ENCODE measurements at regions not wholly inside any gene's neighbourhood (a gene's known extent, or its start where the extent isn't known, plus 50 kb on each side); places are given as distances from the start of the nearest gene placed in this dataset.

GRCh38 chr2:58557176-58557575, 316.1 kb upstream of the FANCL start:
- TF ChIP-seq ZNF70 (CRISPR knock-in tag; IDR thresholded peaks at IDR 0.05) = no peak
- no peak for TF ChIP-seq TSHZ2 (CRISPR knock-in tag; IDR thresholded peaks at IDR 0.05)
- no peak for TF ChIP-seq RARB (CRISPR knock-in tag; IDR thresholded peaks at IDR 0.05)
